H9 (cell line): ENCODE measurements at regions not wholly inside any gene's neighbourhood (a gene's known extent, or its start where the extent isn't known, plus 50 kb on each side); places are given as distances from the start of the nearest gene placed in this dataset.

Experiments used
- DNase-seq: peaks from one replicate; pipeline ENCODE4 v3.0.0-alpha.2; 2017
- H2AFZ ChIP-seq: one replicate; pipeline ENCODE4 v1.6.1; 2013; ENCODE audit warnings: mild to moderate bottlenecking, low read length, control low read depth, moderate library complexity
- H2AK5ac ChIP-seq: 2 replicates; pipeline ENCODE4 v1.6.1; 2013; ENCODE audit warnings: low read length, control low read depth, mixed read lengths; ENCODE audit not compliant: insufficient read length
- H2BK120ac ChIP-seq: one replicate; pipeline ENCODE4 v1.6.1; 2013; ENCODE audit warnings: low read depth, mild to moderate bottlenecking, low read length, control low read depth, inconsistent platforms; ENCODE audit not compliant: poor library complexity, severe bottlenecking
- H2BK12ac ChIP-seq: 2 replicates; pipeline ENCODE4 v1.6.1; 2013; ENCODE audit warnings: low read length, control low read depth, mixed read lengths, low read depth; ENCODE audit not compliant: insufficient read length
- H2BK15ac ChIP-seq: 2 replicates; pipeline ENCODE4 v1.6.1; 2013; ENCODE audit warnings: low read depth, low read length, control low read depth
- H2BK20ac ChIP-seq: one replicate; pipeline ENCODE4 v1.6.1; 2013; ENCODE audit warnings: low read depth, mild to moderate bottlenecking, low read length, control low read depth, inconsistent platforms; ENCODE audit not compliant: poor library complexity, severe bottlenecking
- H2BK5ac ChIP-seq: 2 replicates; pipeline ENCODE4 v1.6.1; 2013; ENCODE audit warnings: low read length, control low read depth, mixed read lengths; ENCODE audit not compliant: insufficient read length
- H3K14ac ChIP-seq: 2 replicates; pipeline ENCODE4 v1.6.1; 2013; ENCODE audit warnings: low read length, control low read depth; ENCODE audit not compliant: insufficient read depth
- H3K18ac ChIP-seq: 2 replicates; pipeline ENCODE4 v1.6.1; 2013; ENCODE audit warnings: low read depth, mild to moderate bottlenecking, mixed read lengths, low read length, control low read depth; ENCODE audit not compliant: insufficient read length
- H3K23ac ChIP-seq: 2 replicates; pipeline ENCODE4 v1.6.1; 2013; ENCODE audit warnings: low read length, control low read depth, mixed read lengths, low read depth; ENCODE audit not compliant: insufficient read length
- H3K23me2 ChIP-seq: 2 replicates; pipeline ENCODE4 v1.6.1; 2013; ENCODE audit warnings: low read depth, mild to moderate bottlenecking, mixed read lengths, low read length, control low read depth; ENCODE audit not compliant: insufficient read length, poor library complexity, severe bottlenecking
- H3K27ac ChIP-seq: 2 replicates; pipeline ENCODE4 v1.5.1; 2013; ENCODE audit warnings: low read length, control low read depth, mixed read lengths, low read depth; ENCODE audit not compliant: insufficient read length
- H3K27me3 ChIP-seq: 2 replicates; pipeline ENCODE4 v1.6.1; 2013; ENCODE audit warnings: low read length, control low read depth, inconsistent platforms; ENCODE audit not compliant: insufficient read depth
- H3K4ac ChIP-seq: 2 replicates; pipeline ENCODE4 v1.6.1; 2013; ENCODE audit warnings: low read depth, mild to moderate bottlenecking, control low read depth, inconsistent platforms, low read length, moderate library complexity
- H3K4me1 ChIP-seq: 2 replicates; pipeline ENCODE4 v1.6.1; 2013; ENCODE audit warnings: low read length, control low read depth, inconsistent platforms; ENCODE audit not compliant: insufficient read depth
- H3K4me2 ChIP-seq: 2 replicates; pipeline ENCODE4 v1.6.1; 2013; ENCODE audit warnings: low read length, control low read depth, mixed read lengths; ENCODE audit not compliant: insufficient read length, insufficient read depth
- H3K56ac ChIP-seq: 2 replicates; pipeline ENCODE4 v1.6.1; 2013; ENCODE audit warnings: low read depth, mild to moderate bottlenecking, mixed read lengths, low read length, control low read depth; ENCODE audit not compliant: insufficient read length
- H3K79me1 ChIP-seq: 2 replicates; pipeline ENCODE4 v1.6.1; 2013; ENCODE audit warnings: low read depth, mild to moderate bottlenecking, moderate library complexity, low read length, control low read depth, inconsistent platforms; ENCODE audit not compliant: insufficient read depth, poor library complexity, severe bottlenecking
- H3K79me2 ChIP-seq: 2 replicates; pipeline ENCODE4 v1.6.1; 2013; ENCODE audit warnings: low read length, control low read depth, inconsistent platforms; ENCODE audit not compliant: insufficient read depth
- H3K9ac ChIP-seq: 2 replicates; pipeline ENCODE4 v1.6.1; 2013; ENCODE audit warnings: low read length, control low read depth, mixed read lengths; ENCODE audit not compliant: insufficient read length; ENCODE audit errors: extremely low read depth
- H3K9me3 ChIP-seq: one replicate; pipeline ENCODE4 v1.6.1; 2013; ENCODE audit warnings: low read depth, low read length, inconsistent platforms; ENCODE audit not compliant: control insufficient read depth
- H3T11ph ChIP-seq: one replicate; pipeline ENCODE4 v1.6.1; 2013; ENCODE audit warnings: mild to moderate bottlenecking, low read length, control low read depth, inconsistent platforms
- H4K20me1 ChIP-seq: one replicate; pipeline ENCODE4 v1.6.1; 2013; ENCODE audit not compliant: control insufficient read depth, insufficient read length, insufficient read depth
- H4K5ac ChIP-seq: 2 replicates; pipeline ENCODE4 v1.6.1; 2013; ENCODE audit warnings: low read depth, mild to moderate bottlenecking, mixed read lengths, low read length, control low read depth; ENCODE audit not compliant: insufficient read length
- H4K8ac ChIP-seq: replicated peaks from 2 replicates; pipeline ENCODE4 v1.6.1; 2013; ENCODE audit warnings: low read length, control low read depth, mixed read lengths, low read depth; ENCODE audit not compliant: insufficient read length
- H4K91ac ChIP-seq: 2 replicates; pipeline ENCODE4 v1.6.1; 2013; ENCODE audit warnings: low read depth, mild to moderate bottlenecking, moderate library complexity, mixed read lengths, low read length, control low read depth; ENCODE audit not compliant: insufficient read length
- H3K27ac Mint-ChIP-seq, 3 experiments: 2 replicates in 2 of 3; 3 replicates in 1 of 3; pipeline ENCODE4 v1.8.0; 2020 to 2021; ENCODE audit warnings: mixed read lengths in 3 of 3, mild to moderate bottlenecking in 1 of 3, moderate library complexity in 1 of 3
- H3K27me3 Mint-ChIP-seq: 2 replicates; pipeline ENCODE4 v1.8.0; 2021; ENCODE audit warnings: low read depth, mild to moderate bottlenecking, moderate library complexity, mixed read lengths
- H3K36me3 Mint-ChIP-seq, 3 experiments: 2 replicates in 2 of 3; 3 replicates in 1 of 3; pipeline ENCODE4 v1.8.0; 2020 to 2021; ENCODE audit warnings: low read depth in 3 of 3, mixed read lengths in 3 of 3; ENCODE audit not compliant: insufficient read depth in 1 of 3
- H3K4me1 Mint-ChIP-seq, 2 experiments: 2 replicates each; pipeline ENCODE4 v1.8.0; 2020; ENCODE audit warnings: mixed read lengths in 2 of 2
- H3K4me3 Mint-ChIP-seq, 2 experiments: 2 replicates in 1 of 2; 3 replicates in 1 of 2; pipeline ENCODE4 v1.8.0; 2020 to 2021; ENCODE audit warnings: mild to moderate bottlenecking in 2 of 2, mixed read lengths in 2 of 2, moderate library complexity in 1 of 2
- H3K9me3 Mint-ChIP-seq, 2 experiments: 2 replicates in 1 of 2; 3 replicates in 1 of 2; pipeline ENCODE4 v1.8.0; 2020; ENCODE audit warnings: mild to moderate bottlenecking in 2 of 2, mixed read lengths in 2 of 2, moderate library complexity in 1 of 2
- WGBS: extraction: QIAGEN DNeasy Blood & Tissue Kit; methylation state at CpG from one replicate; pipeline ENCODE4 v1.1.7; 2013; ENCODE audit warnings: missing lambda C conversion rate, low lambda C conversion rate, mixed read lengths; ENCODE audit not compliant: insufficient read length; ENCODE audit errors: extremely low coverage; 5-methylcytosine and 5-hydroxymethylcytosine counted together
- TF ChIP-seq, protein P1 (sequence below): fragments of 200-600 bp; sonication (generic); conservative IDR thresholded peaks from 3 replicates; pipeline ENCODE4 v1.8.0; 2021; ENCODE audit warnings: antibody characterized with exemption, mild to moderate bottlenecking

DNA sequence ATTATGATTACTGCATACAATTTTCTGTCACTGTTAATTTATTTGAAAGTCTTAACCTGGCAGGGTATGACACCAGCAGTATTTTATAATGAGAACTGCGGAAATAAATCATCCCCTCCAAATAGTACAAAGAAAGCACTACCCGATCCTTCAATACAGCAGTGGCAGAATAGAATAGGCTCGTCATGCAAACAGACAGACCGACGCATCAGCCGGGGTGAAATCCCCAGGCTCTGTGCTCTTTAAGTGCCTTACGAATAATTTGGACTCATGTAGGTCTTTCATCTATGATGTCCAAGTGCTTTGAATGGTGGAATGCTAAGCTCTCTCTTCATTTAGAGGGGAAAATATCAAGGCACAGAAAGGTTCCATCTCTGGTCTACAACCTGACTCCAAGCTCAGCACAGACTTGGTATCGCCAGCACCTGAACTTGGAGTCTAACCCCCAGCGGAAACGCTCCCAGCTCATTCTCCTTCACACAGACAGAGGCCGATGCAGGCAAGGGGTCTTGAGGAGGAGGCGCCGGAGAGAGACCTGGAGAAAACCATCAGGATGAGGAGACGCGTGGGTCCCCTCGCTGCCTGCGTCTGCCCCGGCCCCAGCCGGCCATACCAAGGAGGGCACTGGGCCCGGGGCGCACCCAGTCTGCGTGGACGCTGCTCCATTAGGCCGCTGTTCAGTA lies 568.1 kb upstream of the MKI67 start:
- no CpG with 5 or more reads among the region's 24 CpGs for WGBS
- no peak for DNase-seq

More for the DNA sequence above, 568.1 kb upstream of the MKI67 start:
- no peak overlapping the region for H3K27ac ChIP-seq
- H3K9me3 ChIP-seq, result no peaks in the 10 kb centered on the region
- H3K23me2 ChIP-seq, result no peaks in the 10 kb centered on the region
- H3K9ac ChIP-seq, result no peak overlapping the region
- no peaks in the 10 kb centered on the region for H3K27me3 ChIP-seq
- H2BK5ac ChIP-seq, result no peak overlapping the region
- H2BK12ac ChIP-seq, result no peak overlapping the region
- no peak overlapping the region for H3T11ph ChIP-seq
- H3K79me1 ChIP-seq, result no peaks in the 10 kb centered on the region
- H2BK15ac ChIP-seq, result no peak overlapping the region
- H3K27ac Mint-ChIP-seq, result no peak overlapping the region
- H4K5ac ChIP-seq, result no peak overlapping the region
- H3K4me3 Mint-ChIP-seq, result no peak overlapping the region
- no peak overlapping the region for H3K18ac ChIP-seq
- H3K23ac ChIP-seq, result no peak overlapping the region
- H4K8ac ChIP-seq, result no peak overlapping the region
- no peak overlapping the region for H2BK20ac ChIP-seq
- no peak overlapping the region for H3K56ac ChIP-seq
- H2BK120ac ChIP-seq, result no peak overlapping the region
- no peaks in the 10 kb centered on the region for H3K36me3 Mint-ChIP-seq
- no peak overlapping the region for H3K4me2 ChIP-seq
- TF ChIP-seq, protein P1, sequence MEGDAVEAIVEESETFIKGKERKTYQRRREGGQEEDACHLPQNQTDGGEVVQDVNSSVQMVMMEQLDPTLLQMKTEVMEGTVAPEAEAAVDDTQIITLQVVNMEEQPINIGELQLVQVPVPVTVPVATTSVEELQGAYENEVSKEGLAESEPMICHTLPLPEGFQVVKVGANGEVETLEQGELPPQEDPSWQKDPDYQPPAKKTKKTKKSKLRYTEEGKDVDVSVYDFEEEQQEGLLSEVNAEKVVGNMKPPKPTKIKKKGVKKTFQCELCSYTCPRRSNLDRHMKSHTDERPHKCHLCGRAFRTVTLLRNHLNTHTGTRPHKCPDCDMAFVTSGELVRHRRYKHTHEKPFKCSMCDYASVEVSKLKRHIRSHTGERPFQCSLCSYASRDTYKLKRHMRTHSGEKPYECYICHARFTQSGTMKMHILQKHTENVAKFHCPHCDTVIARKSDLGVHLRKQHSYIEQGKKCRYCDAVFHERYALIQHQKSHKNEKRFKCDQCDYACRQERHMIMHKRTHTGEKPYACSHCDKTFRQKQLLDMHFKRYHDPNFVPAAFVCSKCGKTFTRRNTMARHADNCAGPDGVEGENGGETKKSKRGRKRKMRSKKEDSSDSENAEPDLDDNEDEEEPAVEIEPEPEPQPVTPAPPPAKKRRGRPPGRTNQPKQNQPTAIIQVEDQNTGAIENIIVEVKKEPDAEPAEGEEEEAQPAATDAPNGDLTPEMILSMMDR, result no peak
- no peak overlapping the region for H2AFZ ChIP-seq
- no peak overlapping the region for H4K91ac ChIP-seq
- no peaks in the 10 kb centered on the region for H3K9me3 Mint-ChIP-seq
- no peak overlapping the region for H3K14ac ChIP-seq
- H3K27me3 Mint-ChIP-seq, result peaks cover 3% of the 10 kb centered on the region
- no peak overlapping the region for H2AK5ac ChIP-seq
- no peaks in the 10 kb centered on the region for H4K20me1 ChIP-seq
- H3K4ac ChIP-seq, result no peak overlapping the region
- H3K79me2 ChIP-seq, result no peaks in the 10 kb centered on the region
- H3K4me1 ChIP-seq, result peaks cover 7% of the 10 kb centered on the region; the same call in 1 of the 2 replicates
- H3K4me1 Mint-ChIP-seq, result peaks cover 44 to 56% of the 10 kb centered on the region in 2 experiments
